Esophagus squamous epithelium (tissue), 4 donors: ENCODE measurements at regions not wholly inside any gene's neighbourhood (a gene's known extent, or its start where the extent isn't known, plus 50 kb on each side); places are given as distances from the start of the nearest gene placed in this dataset.

Experiments
- POLR2A ChIP-seq, 4 donors: fragments of 450-650 bp; IDR thresholded peaks; one replicate each; pipeline ENCODE4 v1.6.1; 2017; ENCODE audit warnings: antibody characterized with exemption in 4 of 4, mild to moderate bottlenecking in 4 of 4, moderate library complexity in 3 of 4
- TF ChIP-seq, protein P1 (sequence below), 6 experiments: fragments of 450-650 bp in 4 of 6; fragments of 200-600 bp in 2 of 6; sonication (generic) in 2 of 6; IDR thresholded peaks; one replicate each; pipeline ENCODE4 v1.5.1; 2016 to 2019; ENCODE audit warnings: antibody characterized with exemption in 6 of 6, mild to moderate bottlenecking in 4 of 6, moderate library complexity in 4 of 6

DNA sequence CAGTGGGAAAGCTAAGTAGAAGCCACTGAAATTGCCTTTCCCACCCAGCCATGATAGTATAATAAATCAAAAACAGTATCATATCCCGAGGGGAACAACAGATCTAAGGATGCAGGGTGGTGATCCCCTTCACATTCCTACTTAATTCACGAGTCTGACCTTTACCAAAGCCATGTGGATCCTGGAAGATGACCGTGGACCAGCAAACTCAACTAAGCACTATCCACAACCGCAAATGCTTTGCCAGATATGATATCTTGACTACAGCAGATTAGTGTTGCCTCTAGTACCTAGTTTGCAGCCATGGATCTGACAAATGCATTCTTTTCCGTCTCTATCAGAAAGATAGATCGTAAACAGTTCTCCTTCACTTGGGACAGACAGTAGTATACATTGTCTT, 67.3 kb upstream of the IL6 start:
- TF ChIP-seq, protein P1, sequence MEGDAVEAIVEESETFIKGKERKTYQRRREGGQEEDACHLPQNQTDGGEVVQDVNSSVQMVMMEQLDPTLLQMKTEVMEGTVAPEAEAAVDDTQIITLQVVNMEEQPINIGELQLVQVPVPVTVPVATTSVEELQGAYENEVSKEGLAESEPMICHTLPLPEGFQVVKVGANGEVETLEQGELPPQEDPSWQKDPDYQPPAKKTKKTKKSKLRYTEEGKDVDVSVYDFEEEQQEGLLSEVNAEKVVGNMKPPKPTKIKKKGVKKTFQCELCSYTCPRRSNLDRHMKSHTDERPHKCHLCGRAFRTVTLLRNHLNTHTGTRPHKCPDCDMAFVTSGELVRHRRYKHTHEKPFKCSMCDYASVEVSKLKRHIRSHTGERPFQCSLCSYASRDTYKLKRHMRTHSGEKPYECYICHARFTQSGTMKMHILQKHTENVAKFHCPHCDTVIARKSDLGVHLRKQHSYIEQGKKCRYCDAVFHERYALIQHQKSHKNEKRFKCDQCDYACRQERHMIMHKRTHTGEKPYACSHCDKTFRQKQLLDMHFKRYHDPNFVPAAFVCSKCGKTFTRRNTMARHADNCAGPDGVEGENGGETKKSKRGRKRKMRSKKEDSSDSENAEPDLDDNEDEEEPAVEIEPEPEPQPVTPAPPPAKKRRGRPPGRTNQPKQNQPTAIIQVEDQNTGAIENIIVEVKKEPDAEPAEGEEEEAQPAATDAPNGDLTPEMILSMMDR (IDR thresholded peaks at IDR 0.05) = no peak
- TF ChIP-seq POLR2A (IDR thresholded peaks at IDR 0.05) = no peak
